Panc1 (cell line): ENCODE measurements at regions not wholly inside any gene's neighbourhood (a gene's known extent, or its start where the extent isn't known, plus 50 kb on each side); places are given as distances from the start of the nearest gene placed in this dataset.

Experiments
- TCF7L2 ChIP-seq: IDR thresholded peaks from 2 replicates; pipeline ENCODE4 v1.6.1; 2011; ENCODE audit warnings: mild to moderate bottlenecking, low read depth, low read length, inconsistent platforms
- TF ChIP-seq, protein P1 (sequence below): fragments of 450-650 bp; IDR thresholded peaks from 2 replicates; pipeline ENCODE4 v1.5.1; 2017; ENCODE audit warnings: mild to moderate bottlenecking
- TF ChIP-seq, protein P2 (sequence below), 2 experiments: IDR thresholded peaks; 2 replicates each; pipeline ENCODE4 v1.6.1; 2011 to 2012; ENCODE audit warnings: low read depth in 2 of 2, control low read depth in 1 of 2, low read length in 1 of 2, mild to moderate bottlenecking in 1 of 2, moderate library complexity in 1 of 2; ENCODE audit not compliant: insufficient read depth in 1 of 2

DNA sequence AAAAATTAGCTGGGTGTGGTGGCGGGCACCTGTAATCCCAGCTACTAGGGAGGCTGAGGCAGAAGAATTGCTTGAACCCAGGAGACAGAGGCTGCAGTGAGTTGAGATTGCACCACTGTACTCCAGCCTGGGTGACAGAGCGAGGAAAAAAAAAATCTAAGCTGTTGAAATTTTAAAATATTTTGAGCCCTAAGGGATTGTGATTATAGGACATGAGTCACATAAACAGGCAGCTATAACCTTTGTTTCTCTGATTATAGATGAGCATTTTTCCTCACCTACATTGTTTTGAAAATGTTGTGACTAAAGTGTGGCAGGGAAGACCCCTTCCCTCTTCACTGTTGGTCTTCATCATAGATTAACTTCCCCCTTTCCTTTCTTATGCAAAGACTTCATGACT, 135.5 kb downstream of the MGAT5B start:
- TF ChIP-seq, protein P1, sequence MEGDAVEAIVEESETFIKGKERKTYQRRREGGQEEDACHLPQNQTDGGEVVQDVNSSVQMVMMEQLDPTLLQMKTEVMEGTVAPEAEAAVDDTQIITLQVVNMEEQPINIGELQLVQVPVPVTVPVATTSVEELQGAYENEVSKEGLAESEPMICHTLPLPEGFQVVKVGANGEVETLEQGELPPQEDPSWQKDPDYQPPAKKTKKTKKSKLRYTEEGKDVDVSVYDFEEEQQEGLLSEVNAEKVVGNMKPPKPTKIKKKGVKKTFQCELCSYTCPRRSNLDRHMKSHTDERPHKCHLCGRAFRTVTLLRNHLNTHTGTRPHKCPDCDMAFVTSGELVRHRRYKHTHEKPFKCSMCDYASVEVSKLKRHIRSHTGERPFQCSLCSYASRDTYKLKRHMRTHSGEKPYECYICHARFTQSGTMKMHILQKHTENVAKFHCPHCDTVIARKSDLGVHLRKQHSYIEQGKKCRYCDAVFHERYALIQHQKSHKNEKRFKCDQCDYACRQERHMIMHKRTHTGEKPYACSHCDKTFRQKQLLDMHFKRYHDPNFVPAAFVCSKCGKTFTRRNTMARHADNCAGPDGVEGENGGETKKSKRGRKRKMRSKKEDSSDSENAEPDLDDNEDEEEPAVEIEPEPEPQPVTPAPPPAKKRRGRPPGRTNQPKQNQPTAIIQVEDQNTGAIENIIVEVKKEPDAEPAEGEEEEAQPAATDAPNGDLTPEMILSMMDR: no peak
- TF ChIP-seq TCF7L2: no peak
- TF ChIP-seq, protein P2, sequence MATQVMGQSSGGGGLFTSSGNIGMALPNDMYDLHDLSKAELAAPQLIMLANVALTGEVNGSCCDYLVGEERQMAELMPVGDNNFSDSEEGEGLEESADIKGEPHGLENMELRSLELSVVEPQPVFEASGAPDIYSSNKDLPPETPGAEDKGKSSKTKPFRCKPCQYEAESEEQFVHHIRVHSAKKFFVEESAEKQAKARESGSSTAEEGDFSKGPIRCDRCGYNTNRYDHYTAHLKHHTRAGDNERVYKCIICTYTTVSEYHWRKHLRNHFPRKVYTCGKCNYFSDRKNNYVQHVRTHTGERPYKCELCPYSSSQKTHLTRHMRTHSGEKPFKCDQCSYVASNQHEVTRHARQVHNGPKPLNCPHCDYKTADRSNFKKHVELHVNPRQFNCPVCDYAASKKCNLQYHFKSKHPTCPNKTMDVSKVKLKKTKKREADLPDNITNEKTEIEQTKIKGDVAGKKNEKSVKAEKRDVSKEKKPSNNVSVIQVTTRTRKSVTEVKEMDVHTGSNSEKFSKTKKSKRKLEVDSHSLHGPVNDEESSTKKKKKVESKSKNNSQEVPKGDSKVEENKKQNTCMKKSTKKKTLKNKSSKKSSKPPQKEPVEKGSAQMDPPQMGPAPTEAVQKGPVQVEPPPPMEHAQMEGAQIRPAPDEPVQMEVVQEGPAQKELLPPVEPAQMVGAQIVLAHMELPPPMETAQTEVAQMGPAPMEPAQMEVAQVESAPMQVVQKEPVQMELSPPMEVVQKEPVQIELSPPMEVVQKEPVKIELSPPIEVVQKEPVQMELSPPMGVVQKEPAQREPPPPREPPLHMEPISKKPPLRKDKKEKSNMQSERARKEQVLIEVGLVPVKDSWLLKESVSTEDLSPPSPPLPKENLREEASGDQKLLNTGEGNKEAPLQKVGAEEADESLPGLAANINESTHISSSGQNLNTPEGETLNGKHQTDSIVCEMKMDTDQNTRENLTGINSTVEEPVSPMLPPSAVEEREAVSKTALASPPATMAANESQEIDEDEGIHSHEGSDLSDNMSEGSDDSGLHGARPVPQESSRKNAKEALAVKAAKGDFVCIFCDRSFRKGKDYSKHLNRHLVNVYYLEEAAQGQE (IDR thresholded peaks at IDR 0.05; ENCODE audit: insufficient read depth in 1 of 2, low read depth in 2 of 2, low read length in 1 of 2): no peak
